ENCODE measurements at regions not wholly inside any gene's neighbourhood (a gene's known extent, or its start where the extent isn't known, plus 50 kb on each side); places are given as distances from the start of the nearest gene placed in this dataset.

- Histone ChIP-seq H3K79me2 (ENCODE audit: insufficient read depth, low read length) (peaks cover 82% of the 10 kb centered on the region), H3K27ac (ENCODE audit: extremely low read length, insufficient read depth, low read length) (no peak overlapping the region), H3K27me3 (ENCODE audit: control insufficient read depth in 1 of 2, insufficient read depth in 2 of 2, low read length in 2 of 2) (no peaks in the 10 kb centered on the region), H3K9me3 (ENCODE audit: low read length) (no peaks in the 10 kb centered on the region), H3K9ac (ENCODE audit: insufficient read depth, low read depth, low read length) (no peak overlapping the region), H3K4me3 (replicated peaks in 1 of 3; ENCODE audit: insufficient read depth in 1 of 3, low read depth in 2 of 3, low read length in 3 of 3) (no peak overlapping the region), H3K4me2 (ENCODE audit: low read depth, low read length) (no peak overlapping the region), H3K4me1 (ENCODE audit: insufficient read depth, low read length) (peaks cover 55% of the 10 kb centered on the region), H4K20me1 (ENCODE audit: insufficient read depth, low read length) (peaks cover 84% of the 10 kb centered on the region), H2AFZ (ENCODE audit: low read length) (no peak overlapping the region), H3K36me3 (replicated peaks in 1 of 2; ENCODE audit: control insufficient read depth in 1 of 2, insufficient read depth in 2 of 2, low read length in 2 of 2) (peaks cover 27 to 74% of the 10 kb centered on the region in 2 experiments)
- TF ChIP-seq ZFX (CRISPR knock-in tag; IDR thresholded peaks at IDR 0.05; ENCODE audit: low read depth) = no peak
- peak; percentile 34; the same call in 1 of the 2 replicates for TF ChIP-seq NCOR1 (IDR thresholded peaks at IDR 0.05; ENCODE audit: borderline replicate concordance, low read length)
- TF ChIP-seq, protein P1, sequence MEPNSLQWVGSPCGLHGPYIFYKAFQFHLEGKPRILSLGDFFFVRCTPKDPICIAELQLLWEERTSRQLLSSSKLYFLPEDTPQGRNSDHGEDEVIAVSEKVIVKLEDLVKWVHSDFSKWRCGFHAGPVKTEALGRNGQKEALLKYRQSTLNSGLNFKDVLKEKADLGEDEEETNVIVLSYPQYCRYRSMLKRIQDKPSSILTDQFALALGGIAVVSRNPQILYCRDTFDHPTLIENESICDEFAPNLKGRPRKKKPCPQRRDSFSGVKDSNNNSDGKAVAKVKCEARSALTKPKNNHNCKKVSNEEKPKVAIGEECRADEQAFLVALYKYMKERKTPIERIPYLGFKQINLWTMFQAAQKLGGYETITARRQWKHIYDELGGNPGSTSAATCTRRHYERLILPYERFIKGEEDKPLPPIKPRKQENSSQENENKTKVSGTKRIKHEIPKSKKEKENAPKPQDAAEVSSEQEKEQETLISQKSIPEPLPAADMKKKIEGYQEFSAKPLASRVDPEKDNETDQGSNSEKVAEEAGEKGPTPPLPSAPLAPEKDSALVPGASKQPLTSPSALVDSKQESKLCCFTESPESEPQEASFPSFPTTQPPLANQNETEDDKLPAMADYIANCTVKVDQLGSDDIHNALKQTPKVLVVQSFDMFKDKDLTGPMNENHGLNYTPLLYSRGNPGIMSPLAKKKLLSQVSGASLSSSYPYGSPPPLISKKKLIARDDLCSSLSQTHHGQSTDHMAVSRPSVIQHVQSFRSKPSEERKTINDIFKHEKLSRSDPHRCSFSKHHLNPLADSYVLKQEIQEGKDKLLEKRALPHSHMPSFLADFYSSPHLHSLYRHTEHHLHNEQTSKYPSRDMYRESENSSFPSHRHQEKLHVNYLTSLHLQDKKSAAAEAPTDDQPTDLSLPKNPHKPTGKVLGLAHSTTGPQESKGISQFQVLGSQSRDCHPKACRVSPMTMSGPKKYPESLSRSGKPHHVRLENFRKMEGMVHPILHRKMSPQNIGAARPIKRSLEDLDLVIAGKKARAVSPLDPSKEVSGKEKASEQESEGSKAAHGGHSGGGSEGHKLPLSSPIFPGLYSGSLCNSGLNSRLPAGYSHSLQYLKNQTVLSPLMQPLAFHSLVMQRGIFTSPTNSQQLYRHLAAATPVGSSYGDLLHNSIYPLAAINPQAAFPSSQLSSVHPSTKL (CRISPR knock-in tag; IDR thresholded peaks at IDR 0.05) = 0 out of 2 replicates have a peak, but pooled peaks have one; percentile 13
- no peak for TF ChIP-seq SOX13 (IDR thresholded peaks at IDR 0.05)
- TF ChIP-seq SOX13 (CRISPR knock-in tag; conservative IDR thresholded peaks at IDR 0.05 in 1 of 2, IDR thresholded peaks at IDR 0.05 in 1 of 2) = peak in 1 of 2 experiments; percentile 69; a peak in 2 of 4 replicates
- 0 out of 2 replicates have a peak, but pooled peaks have one; percentile 9 for TF ChIP-seq SOX5 (CRISPR knock-in tag; IDR thresholded peaks at IDR 0.05; ENCODE audit: borderline replicate concordance)
- 0 out of 2 replicates have a peak, but pooled peaks have one; percentile 23 for TF ChIP-seq RARA (CRISPR knock-in tag; IDR thresholded peaks at IDR 0.05)
- TF ChIP-seq ZBTB33 (CRISPR knock-in tag; IDR thresholded peaks at IDR 0.05) = peak; percentile 80
- no peak for TF ChIP-seq MATR3 (CRISPR knock-in tag; IDR thresholded peaks at IDR 0.05)
- no peak for TF ChIP-seq AHDC1 (CRISPR knock-in tag; IDR thresholded peaks at IDR 0.05; ENCODE audit: borderline replicate concordance)
- no peak for FAIRE-seq
- ATAC-seq = peak; percentile 46
- ChIA-PET CTCF (ENCODE audit: low intra/inter-chr PET ratio, low total read pairs) (no interaction called here), POLR2A (interaction anchor here (1.3 kb wide), 2 partner anchors 19 to 43 kb away, joined by 3 to 4 read pairs; no protein-coding TSS in a partner anchor)
- in situ Hi-C loops (cut with HindIII; ENCODE audit: extremely low pct_ligation_motif_present, low pct_unique_long_range_greater_than_20kb) = no loop called here
- intact Hi-C loops (cut with micrococcal nuclease; ENCODE audit: unreplicated experiment) = no loop called here
- 89% methylated on average over 4 of the region's 4 CpGs for WGBS (ENCODE audit: low lambda C conversion rate)
- no TSS peak for BruUV-seq (replicated peaks)
- DNase-seq (ENCODE audit: low spot score) = no peak
Measured at GRCh38 chr9:726005-726404, 115.5 kb upstream of the DMRT1 start.

Measured in HepG2 (cell line).